Keratinocyte (primary cell): ENCODE measurements at regions not wholly inside any gene's neighbourhood (a gene's known extent, or its start where the extent isn't known, plus 50 kb on each side); places are given as distances from the start of the nearest gene placed in this dataset.

Experiments used
- CTCF ChIP-seq, 3 experiments: IDR thresholded peaks in 1 of 3; conservative IDR thresholded peaks in 1 of 3; optimal IDR thresholded peaks in 1 of 3; 2 replicates in 2 of 3; 3 replicates in 1 of 3; pipeline versions ENCODE3 to v1.5.1; 2011; ENCODE audit warnings: low read length in 3 of 3, mild to moderate bottlenecking in 3 of 3, moderate library complexity in 2 of 3, control low read depth in 1 of 3, inconsistent platforms in 1 of 3; ENCODE audit not compliant: insufficient read depth in 2 of 3; ENCODE audit errors: extremely low read depth in 1 of 3
- EZH2 ChIP-seq: IDR thresholded peaks from one replicate; pipeline ENCODE4 v1.6.1; 2012; ENCODE audit warnings: inconsistent platforms, mild to moderate bottlenecking, low read length, moderate library complexity

- no peak for TF ChIP-seq CTCF (optimal IDR thresholded peaks at IDR 0.05 in 1 of 3, IDR thresholded peaks at IDR 0.05 in 1 of 3, conservative IDR thresholded peaks at IDR 0.05 in 1 of 3; ENCODE audit: extremely low read depth in 1 of 3, insufficient read depth in 2 of 3, low read length in 3 of 3)
- no peak for TF ChIP-seq EZH2
Measured at GRCh38 chr2:37489041-37489456, 144.6 kb downstream of the QPCT start.
